ENCODE measurements at regions not wholly inside any gene's neighbourhood (a gene's known extent, or its start where the extent isn't known, plus 50 kb on each side); places are given as distances from the start of the nearest gene placed in this dataset.

DNA sequence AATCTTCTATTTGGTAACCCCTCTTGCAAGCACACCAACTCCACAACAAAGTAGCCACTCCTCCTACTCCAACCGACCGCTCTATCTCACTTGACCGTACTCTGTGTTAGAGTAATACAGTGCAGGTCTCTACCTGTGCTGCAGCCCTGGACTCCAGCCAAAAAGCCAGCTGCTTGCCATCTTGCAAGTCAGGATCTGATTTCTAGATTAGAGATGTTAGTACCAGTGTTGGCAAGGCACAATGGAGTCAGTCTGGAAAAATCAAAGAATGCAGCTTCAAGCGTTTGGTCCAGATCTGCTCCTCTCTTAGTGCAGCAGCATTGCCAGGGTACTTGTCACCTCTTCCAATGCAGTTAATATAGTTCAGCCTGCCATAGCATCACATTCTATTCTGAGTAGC, 477.6 kb downstream of the ZSWIM6 start:
- Histone ChIP-seq H3K4me3 (replicated peaks in 1 of 3; ENCODE audit: insufficient read depth in 1 of 3, low read depth in 1 of 3, low read length in 3 of 3) (no peak overlapping the region), H2AFZ (ENCODE audit: low read depth, low read length) (no peak overlapping the region), H3K9ac (replicated peaks; ENCODE audit: extremely low read depth, insufficient read depth, low read length) (no peak overlapping the region), H3K27ac (ENCODE audit: insufficient read depth, low read depth, low read length) (no peak overlapping the region), H3K9me1 (replicated peaks; ENCODE audit: control insufficient read depth, extremely low read depth, insufficient read depth, low read length) (no peaks in the 10 kb centered on the region), H3K4me1 (ENCODE audit: control insufficient read depth, extremely low read depth, insufficient read depth, low read length) (no peaks in the 10 kb centered on the region), H3K36me3 (ENCODE audit: control insufficient read depth in 2 of 2, extremely low read depth in 1 of 2, insufficient read depth in 2 of 2, low read length in 2 of 2) (no peaks in the 10 kb centered on the region), H3K27me3 (ENCODE audit: control insufficient read depth in 2 of 2, insufficient read depth in 2 of 2, low read length in 2 of 2) (peaks cover 0 to 2% of the 10 kb centered on the region in 2 experiments), H3K4me2 (ENCODE audit: insufficient read depth, low read length) (no peak overlapping the region), H3K9me3 (replicated peaks; ENCODE audit: control insufficient read depth, insufficient read depth, low read length) (no peaks in the 10 kb centered on the region), H3K79me2 (ENCODE audit: control insufficient read depth, insufficient read depth, low read length) (no peaks in the 10 kb centered on the region), H4K20me1 (replicated peaks; ENCODE audit: control insufficient read depth, extremely low read depth, insufficient read depth, low read length) (no peaks in the 10 kb centered on the region)
- no peak for TF ChIP-seq JUN (IDR thresholded peaks at IDR 0.05; ENCODE audit: borderline replicate concordance, insufficient read depth, insufficient read length, low read depth)
- TF ChIP-seq POLR2AphosphoS5 (IDR thresholded peaks at IDR 0.05; ENCODE audit: insufficient read depth, low read depth, low read length), result no peak
- TF ChIP-seq MAX (IDR thresholded peaks at IDR 0.05; ENCODE audit: insufficient read depth, insufficient read length), result no peak
- TF ChIP-seq FOS (IDR thresholded peaks at IDR 0.05; ENCODE audit: borderline replicate concordance, insufficient read depth, low read length), result no peak
- TF ChIP-seq CTCF (IDR thresholded peaks at IDR 0.05; ENCODE audit: extremely low read depth in 1 of 2, insufficient read depth in 1 of 2, low read depth in 1 of 2, low read length in 2 of 2), result no peak
- no peak for TF ChIP-seq POLR2A (IDR thresholded peaks at IDR 0.05; ENCODE audit: low read depth, low read length)
- no peak for TF ChIP-seq EZH2 (IDR thresholded peaks at IDR 0.05; ENCODE audit: borderline replicate concordance, low read depth, low read length, severe bottlenecking)
- no peak for TF ChIP-seq GATA2 (IDR thresholded peaks at IDR 0.05; ENCODE audit: insufficient read depth, insufficient read length, low read depth, low read length)
- TF ChIP-seq MYC (IDR thresholded peaks at IDR 0.05; ENCODE audit: low read depth, low read length), result no peak
- intact Hi-C loops (cut with micrococcal nuclease), result loop anchor here (10.0 kb wide), 1 partner anchor 855 kb away; no protein-coding TSS in a partner anchor
- no peak for FAIRE-seq
- BruUV-seq (replicated peaks), result no TSS peak
- dilution Hi-C loops (cut with MboI; ENCODE audit: extremely low pct_ligation_motif_present, low sequenced_read_pairs), result no loop called here
- no peak for DNase-seq (ENCODE audit: low read depth, low spot score)
- ChIA-PET POLR2A (no interaction called here), CTCF (no interaction called here)
